ENCODE measurements at regions not wholly inside any gene's neighbourhood (a gene's known extent, or its start where the extent isn't known, plus 50 kb on each side); places are given as distances from the start of the nearest gene placed in this dataset.

- TF ChIP-seq SIN3A (IDR thresholded peaks at IDR 0.05; ENCODE audit: borderline replicate concordance, insufficient read depth, low read depth, low read length) = no peak
- TF ChIP-seq, protein P1, sequence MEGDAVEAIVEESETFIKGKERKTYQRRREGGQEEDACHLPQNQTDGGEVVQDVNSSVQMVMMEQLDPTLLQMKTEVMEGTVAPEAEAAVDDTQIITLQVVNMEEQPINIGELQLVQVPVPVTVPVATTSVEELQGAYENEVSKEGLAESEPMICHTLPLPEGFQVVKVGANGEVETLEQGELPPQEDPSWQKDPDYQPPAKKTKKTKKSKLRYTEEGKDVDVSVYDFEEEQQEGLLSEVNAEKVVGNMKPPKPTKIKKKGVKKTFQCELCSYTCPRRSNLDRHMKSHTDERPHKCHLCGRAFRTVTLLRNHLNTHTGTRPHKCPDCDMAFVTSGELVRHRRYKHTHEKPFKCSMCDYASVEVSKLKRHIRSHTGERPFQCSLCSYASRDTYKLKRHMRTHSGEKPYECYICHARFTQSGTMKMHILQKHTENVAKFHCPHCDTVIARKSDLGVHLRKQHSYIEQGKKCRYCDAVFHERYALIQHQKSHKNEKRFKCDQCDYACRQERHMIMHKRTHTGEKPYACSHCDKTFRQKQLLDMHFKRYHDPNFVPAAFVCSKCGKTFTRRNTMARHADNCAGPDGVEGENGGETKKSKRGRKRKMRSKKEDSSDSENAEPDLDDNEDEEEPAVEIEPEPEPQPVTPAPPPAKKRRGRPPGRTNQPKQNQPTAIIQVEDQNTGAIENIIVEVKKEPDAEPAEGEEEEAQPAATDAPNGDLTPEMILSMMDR (IDR thresholded peaks at IDR 0.05) = no peak
- TF ChIP-seq, protein P2, sequence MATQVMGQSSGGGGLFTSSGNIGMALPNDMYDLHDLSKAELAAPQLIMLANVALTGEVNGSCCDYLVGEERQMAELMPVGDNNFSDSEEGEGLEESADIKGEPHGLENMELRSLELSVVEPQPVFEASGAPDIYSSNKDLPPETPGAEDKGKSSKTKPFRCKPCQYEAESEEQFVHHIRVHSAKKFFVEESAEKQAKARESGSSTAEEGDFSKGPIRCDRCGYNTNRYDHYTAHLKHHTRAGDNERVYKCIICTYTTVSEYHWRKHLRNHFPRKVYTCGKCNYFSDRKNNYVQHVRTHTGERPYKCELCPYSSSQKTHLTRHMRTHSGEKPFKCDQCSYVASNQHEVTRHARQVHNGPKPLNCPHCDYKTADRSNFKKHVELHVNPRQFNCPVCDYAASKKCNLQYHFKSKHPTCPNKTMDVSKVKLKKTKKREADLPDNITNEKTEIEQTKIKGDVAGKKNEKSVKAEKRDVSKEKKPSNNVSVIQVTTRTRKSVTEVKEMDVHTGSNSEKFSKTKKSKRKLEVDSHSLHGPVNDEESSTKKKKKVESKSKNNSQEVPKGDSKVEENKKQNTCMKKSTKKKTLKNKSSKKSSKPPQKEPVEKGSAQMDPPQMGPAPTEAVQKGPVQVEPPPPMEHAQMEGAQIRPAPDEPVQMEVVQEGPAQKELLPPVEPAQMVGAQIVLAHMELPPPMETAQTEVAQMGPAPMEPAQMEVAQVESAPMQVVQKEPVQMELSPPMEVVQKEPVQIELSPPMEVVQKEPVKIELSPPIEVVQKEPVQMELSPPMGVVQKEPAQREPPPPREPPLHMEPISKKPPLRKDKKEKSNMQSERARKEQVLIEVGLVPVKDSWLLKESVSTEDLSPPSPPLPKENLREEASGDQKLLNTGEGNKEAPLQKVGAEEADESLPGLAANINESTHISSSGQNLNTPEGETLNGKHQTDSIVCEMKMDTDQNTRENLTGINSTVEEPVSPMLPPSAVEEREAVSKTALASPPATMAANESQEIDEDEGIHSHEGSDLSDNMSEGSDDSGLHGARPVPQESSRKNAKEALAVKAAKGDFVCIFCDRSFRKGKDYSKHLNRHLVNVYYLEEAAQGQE (IDR thresholded peaks at IDR 0.05; ENCODE audit: insufficient read depth in 1 of 2, low read depth in 2 of 2, low read length in 1 of 2) = no peak
These were observed 61.4 kb upstream of the GNAZ start for GRCh38 chr22:23008896-23009295.
